Ascending aorta (tissue), 2 donors: ENCODE measurements at regions not wholly inside any gene's neighbourhood (a gene's known extent, or its start where the extent isn't known, plus 50 kb on each side); places are given as distances from the start of the nearest gene placed in this dataset.
"Not testable (repeated sequence)": the region's sequence is repeated elsewhere in the genome, so short reads cannot be mapped to it uniquely, and the experiment has no call there.

Source experiments
- DNase-seq, 2 donors: peaks; one replicate each; pipeline ENCODE4 v3.0.0-alpha.2; 2019; ENCODE audit warnings: low spot score in 2 of 2
- H3K27ac ChIP-seq, 2 donors: fragments of 200-600 bp; sonication (generic); one replicate each; pipeline ENCODE4 v1.5.1; 2016 to 2017; ENCODE audit warnings: mild to moderate bottlenecking in 1 of 2
- H3K27me3 ChIP-seq: fragments of 200-600 bp; sonication (generic); one replicate; pipeline ENCODE4 v1.5.1; 2017
- H3K36me3 ChIP-seq, 2 donors: fragments of 200-600 bp; sonication (generic); one replicate each; pipeline ENCODE4 v1.5.1; 2016
- H3K4me1 ChIP-seq, 2 donors: fragments of 200-600 bp; sonication (generic); one replicate each; pipeline ENCODE4 v1.5.1; 2016 to 2017; ENCODE audit warnings: mild to moderate bottlenecking in 1 of 2
- H3K4me3 ChIP-seq, 2 donors: fragments of 200-600 bp; sonication (generic); one replicate each; pipeline ENCODE4 v1.5.1; 2016 to 2017; ENCODE audit warnings: mild to moderate bottlenecking in 1 of 2
- H3K9me3 ChIP-seq, 2 donors: fragments of 200-600 bp; sonication (generic); one replicate each; pipeline ENCODE4 v1.5.1; 2016
- intact Hi-C: fragments of 100-400 bp; cut with DNase I; formaldehyde crosslinking; loops from one replicate; pipeline ENCODE4 v1.15.1; 2023
- TF ChIP-seq, protein P1 (sequence below), 3 experiments: fragments of 200-600 bp in 2 of 3; fragments of 450-650 bp in 1 of 3; sonication (generic) in 2 of 3; IDR thresholded peaks; one replicate each; pipeline ENCODE4 v1.5.1; 2016 to 2019; ENCODE audit warnings: antibody characterized with exemption in 3 of 3, mild to moderate bottlenecking in 1 of 3, moderate library complexity in 1 of 3

DNA sequence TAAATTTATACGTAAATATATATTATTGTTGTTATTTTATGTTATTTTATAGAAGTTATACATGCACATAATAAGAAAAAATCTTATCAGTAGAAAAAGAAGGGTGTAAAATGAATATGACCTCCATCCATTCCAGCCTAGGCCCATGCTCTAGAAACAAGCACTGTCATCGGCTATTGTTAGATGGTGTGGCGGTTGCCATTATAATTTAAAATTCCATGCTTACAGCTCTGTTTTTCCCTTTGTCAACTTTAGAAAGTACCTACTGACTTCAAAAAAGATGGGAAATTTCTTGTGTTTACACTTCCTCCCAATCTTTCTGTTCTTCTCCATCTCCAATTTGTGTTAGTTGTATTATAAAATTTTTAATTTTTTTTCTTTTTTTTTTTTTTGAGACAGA is 61.9 kb upstream of the RDX start:
- no peaks in the 10 kb centered on the region for H3K9me3 ChIP-seq
- H3K4me3 ChIP-seq = no peak overlapping the region
- TF ChIP-seq, protein P1, sequence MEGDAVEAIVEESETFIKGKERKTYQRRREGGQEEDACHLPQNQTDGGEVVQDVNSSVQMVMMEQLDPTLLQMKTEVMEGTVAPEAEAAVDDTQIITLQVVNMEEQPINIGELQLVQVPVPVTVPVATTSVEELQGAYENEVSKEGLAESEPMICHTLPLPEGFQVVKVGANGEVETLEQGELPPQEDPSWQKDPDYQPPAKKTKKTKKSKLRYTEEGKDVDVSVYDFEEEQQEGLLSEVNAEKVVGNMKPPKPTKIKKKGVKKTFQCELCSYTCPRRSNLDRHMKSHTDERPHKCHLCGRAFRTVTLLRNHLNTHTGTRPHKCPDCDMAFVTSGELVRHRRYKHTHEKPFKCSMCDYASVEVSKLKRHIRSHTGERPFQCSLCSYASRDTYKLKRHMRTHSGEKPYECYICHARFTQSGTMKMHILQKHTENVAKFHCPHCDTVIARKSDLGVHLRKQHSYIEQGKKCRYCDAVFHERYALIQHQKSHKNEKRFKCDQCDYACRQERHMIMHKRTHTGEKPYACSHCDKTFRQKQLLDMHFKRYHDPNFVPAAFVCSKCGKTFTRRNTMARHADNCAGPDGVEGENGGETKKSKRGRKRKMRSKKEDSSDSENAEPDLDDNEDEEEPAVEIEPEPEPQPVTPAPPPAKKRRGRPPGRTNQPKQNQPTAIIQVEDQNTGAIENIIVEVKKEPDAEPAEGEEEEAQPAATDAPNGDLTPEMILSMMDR (IDR thresholded peaks at IDR 0.05) = no peak
- no peaks in the 10 kb centered on the region for H3K36me3 ChIP-seq
- DNase-seq = no peak
- no peaks in the 10 kb centered on the region for H3K4me1 ChIP-seq
- intact Hi-C loops = no loop called here
- H3K27me3 ChIP-seq = no peaks in the 10 kb centered on the region
- H3K27ac ChIP-seq = no peak overlapping the region

DNA sequence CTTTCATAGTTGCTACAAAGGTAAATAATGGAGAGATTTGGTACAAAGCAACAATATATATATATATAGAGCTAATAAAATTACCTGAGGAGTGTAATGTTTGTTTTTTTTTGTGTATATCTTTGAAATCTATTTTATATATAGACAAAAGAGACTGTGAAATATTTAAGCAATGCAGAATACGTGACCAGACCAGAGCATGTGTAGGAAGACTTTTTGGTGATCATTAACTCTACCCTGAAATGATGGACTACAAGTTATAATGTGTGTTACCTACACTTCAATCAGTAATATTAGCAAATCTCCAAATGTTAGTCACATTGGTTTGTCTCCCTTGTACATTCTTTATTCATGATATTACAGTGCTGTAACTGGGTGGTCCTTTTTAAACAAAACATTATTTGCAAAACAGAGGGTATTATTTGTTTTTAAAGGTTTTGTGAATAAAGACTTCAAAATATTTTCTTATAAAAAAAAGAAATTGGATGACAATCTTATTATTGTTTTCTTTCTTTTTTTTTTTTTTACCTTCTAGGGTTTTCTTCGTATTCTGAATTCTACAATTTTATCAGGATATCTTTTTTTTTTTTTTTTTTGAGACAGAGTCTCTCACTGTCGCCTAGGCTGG is 64.5 kb upstream of the RDX start:
- H3K27me3 ChIP-seq, DNase-seq, H3K9me3 ChIP-seq, H3K4me3 ChIP-seq, H3K36me3 ChIP-seq, H3K27ac ChIP-seq, H3K4me1 ChIP-seq, intact Hi-C loops: not testable (repeated sequence)

DNA sequence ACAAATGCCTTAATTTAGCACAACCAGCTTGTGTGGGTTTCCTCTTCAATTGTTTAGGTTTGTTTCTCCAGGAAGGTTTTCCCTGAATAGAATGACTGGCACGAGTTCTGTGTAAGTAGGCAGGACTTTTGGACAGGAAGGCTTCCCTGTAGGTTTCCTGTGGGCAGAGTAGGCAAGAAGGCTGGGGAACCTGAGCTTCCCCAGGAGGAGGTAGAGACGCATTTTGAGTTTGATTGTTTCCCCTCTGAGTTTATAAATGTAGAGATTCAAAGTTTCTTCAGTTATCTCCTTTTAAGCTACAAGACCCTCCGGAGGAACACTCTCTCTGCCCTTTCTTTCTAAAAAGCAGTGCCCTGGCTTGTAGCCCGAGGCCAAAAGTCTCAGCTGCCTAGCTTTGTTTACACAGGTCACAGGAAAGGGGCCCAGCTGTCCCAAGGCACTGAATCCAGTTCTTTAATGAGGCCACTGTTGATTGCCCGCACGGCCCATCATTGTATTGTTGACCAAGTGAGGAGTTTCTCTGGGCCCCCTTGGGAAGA is 66.6 kb upstream of the RDX start:
- Histone ChIP-seq H3K4me1 (no peaks in the 10 kb centered on the region), H3K27me3 (no peaks in the 10 kb centered on the region), H3K36me3 (no peaks in the 10 kb centered on the region), H3K9me3 (no peaks in the 10 kb centered on the region), H3K27ac (peak overlapping the region in 1 of 2 donors; percentile 18), H3K4me3 (no peak overlapping the region)
- no peak for DNase-seq
- TF ChIP-seq, protein P1 (IDR thresholded peaks at IDR 0.05) = no peak
- intact Hi-C loops = no loop called here

DNA sequence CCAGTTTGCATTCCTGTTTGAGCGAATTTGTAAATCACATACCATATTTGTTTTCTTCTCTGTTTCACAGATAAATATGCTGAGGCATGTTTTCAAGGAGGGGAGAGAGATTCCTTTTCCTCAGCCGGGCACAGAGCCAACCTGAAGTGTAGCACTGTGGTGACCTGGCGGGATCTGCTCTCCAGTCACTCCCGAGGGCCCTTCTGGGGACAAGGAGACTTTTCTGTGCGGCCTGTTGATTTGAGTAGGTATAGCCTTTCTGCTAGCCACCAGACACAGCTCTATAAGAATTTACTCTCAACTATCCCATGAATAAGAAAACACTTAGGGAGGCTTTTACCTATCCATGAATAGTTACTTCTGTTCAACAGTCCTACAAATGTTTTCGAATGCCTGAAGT is 63.5 kb upstream of the FDX1 start:
- Histone ChIP-seq H3K4me3 (no peak overlapping the region), H3K27me3 (no peaks in the 10 kb centered on the region), H3K4me1 (no peaks in the 10 kb centered on the region), H3K27ac (no peak overlapping the region), H3K36me3 (no peaks in the 10 kb centered on the region), H3K9me3 (no peaks in the 10 kb centered on the region)
- TF ChIP-seq, protein P1 (IDR thresholded peaks at IDR 0.05) = no peak
- intact Hi-C loops = no loop called here
- DNase-seq = no peak

DNA sequence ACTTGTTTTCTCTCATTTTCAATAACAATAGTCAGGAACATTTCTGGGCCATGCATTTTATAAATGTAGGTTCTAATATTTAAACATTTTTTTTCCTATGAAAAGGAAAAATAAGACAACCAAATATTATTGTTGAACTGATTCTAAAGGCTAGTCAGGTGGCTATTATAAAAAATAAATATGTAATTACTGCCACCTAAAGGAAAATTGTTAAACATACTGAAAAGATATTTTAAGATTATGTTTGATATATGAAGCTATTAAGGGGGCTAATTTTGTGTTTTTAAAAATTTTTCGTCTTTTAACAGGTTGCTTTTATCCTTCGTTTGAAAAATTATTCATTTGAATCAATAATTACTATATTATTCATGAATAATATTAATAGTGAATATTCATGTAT is 62.2 kb upstream of the FDX1 start:
- no peaks in the 10 kb centered on the region for H3K9me3 ChIP-seq
- intact Hi-C loops = no loop called here
- no peak for DNase-seq
- no peaks in the 10 kb centered on the region for H3K4me1 ChIP-seq
- TF ChIP-seq, protein P1 (IDR thresholded peaks at IDR 0.05) = peak in 1 of 3 experiments; percentile 22
- H3K27ac ChIP-seq = no peak overlapping the region
- H3K36me3 ChIP-seq = no peaks in the 10 kb centered on the region
- no peaks in the 10 kb centered on the region for H3K27me3 ChIP-seq
- no peak overlapping the region for H3K4me3 ChIP-seq

DNA sequence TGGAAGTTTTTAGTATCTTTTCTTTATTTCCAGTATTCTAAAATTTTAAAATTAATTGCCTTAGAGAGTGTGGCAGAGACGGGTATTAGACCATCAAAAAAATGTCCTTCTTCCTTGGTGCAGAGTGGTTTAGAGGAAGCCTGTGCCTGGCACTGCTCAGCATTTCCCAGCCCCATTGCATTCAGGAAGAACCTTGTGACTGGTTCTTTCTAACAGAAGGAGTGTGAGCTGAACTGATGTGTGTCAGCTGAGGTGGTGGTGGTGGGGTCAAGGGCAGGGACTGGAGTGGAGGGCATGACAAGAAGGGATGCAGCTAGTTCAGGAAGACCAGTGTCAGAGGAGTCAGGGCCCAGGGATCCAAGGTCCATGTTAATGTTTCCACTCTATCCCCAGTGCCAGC is 58.7 kb upstream of the FDX1 start:
- H3K4me1 ChIP-seq = peaks cover 0 to 4% of the 10 kb centered on the region in 2 donors
- DNase-seq = no peak
- H3K36me3 ChIP-seq = no peaks in the 10 kb centered on the region
- H3K27me3 ChIP-seq = no peaks in the 10 kb centered on the region
- TF ChIP-seq, protein P1 (IDR thresholded peaks at IDR 0.05) = no peak
- no peak overlapping the region for H3K4me3 ChIP-seq
- H3K9me3 ChIP-seq = no peaks in the 10 kb centered on the region
- H3K27ac ChIP-seq = no peak overlapping the region
- intact Hi-C loops = no loop called here
